HG03457 (cell line): ENCODE measurements at regions not wholly inside any gene's neighbourhood (a gene's known extent, or its start where the extent isn't known, plus 50 kb on each side); places are given as distances from the start of the nearest gene placed in this dataset.

ENCODE experiments used
- ATAC-seq: cut with Tn5 transposase; IDR thresholded peaks from one replicate; pipeline ENCODE4 v1.9.1; 2021; ENCODE audit warnings: moderate number of reproducible peaks; ENCODE audit not compliant: unreplicated experiment

GRCh38 chr5:96075579-96076289 lies 114.1 kb upstream of the ELL2 start:
- no peak for ATAC-seq

GRCh38 chr5:96074870-96075269 lies 113.2 kb upstream of the ELL2 start:
- no peak for ATAC-seq

- ATAC-seq, result no peak
These were observed 112.8 kb upstream of the ELL2 start for GRCh38 chr5:96074460-96074859.

GRCh38 chr5:96072791-96073165 lies 111.1 kb upstream of the ELL2 start:
- ATAC-seq, result no peak

GRCh38 chr5:96072138-96072790 lies 110.6 kb upstream of the ELL2 start:
- ATAC-seq, result no peak

GRCh38 chr5:96070622-96071225 lies 109.1 kb upstream of the ELL2 start:
- no peak for ATAC-seq

GRCh38 chr5:96067894-96068614 lies 106.4 kb upstream of the ELL2 start:
- no peak for ATAC-seq

- ATAC-seq, result no peak
These were observed 105.6 kb upstream of the ELL2 start for GRCh38 chr5:96067251-96067650.

- ATAC-seq, result no peak
These were observed 104.7 kb upstream of the ELL2 start for GRCh38 chr5:96066386-96066719.

- ATAC-seq, result no peak
These were observed 104.2 kb upstream of the ELL2 start for GRCh38 chr5:96065685-96066385.

- ATAC-seq, result no peak
These were observed 103.2 kb upstream of the ELL2 start for GRCh38 chr5:96064877-96065276.

GRCh38 chr5:96062836-96063235 lies 101.2 kb upstream of the ELL2 start:
- ATAC-seq, result no peak

- ATAC-seq, result no peak
These were observed 96.4 kb upstream of the ELL2 start for GRCh38 chr5:96058084-96058483.

- ATAC-seq, result no peak
These were observed 92.8 kb upstream of the ELL2 start for GRCh38 chr5:96054311-96055030.

- ATAC-seq, result no peak
These were observed 91.5 kb upstream of the ELL2 start for GRCh38 chr5:96053063-96053735.

GRCh38 chr5:96052374-96052773 lies 90.7 kb upstream of the ELL2 start:
- ATAC-seq, result no peak

GRCh38 chr5:96051401-96051830 lies 89.8 kb upstream of the ELL2 start:
- ATAC-seq, result no peak

GRCh38 chr5:96050273-96050880 lies 88.7 kb upstream of the ELL2 start:
- ATAC-seq, result no peak

GRCh38 chr5:96049398-96050272 lies 88.0 kb upstream of the ELL2 start:
- ATAC-seq, result no peak
